Endothelial cell of umbilical vein (primary cell): ENCODE measurements at regions not wholly inside any gene's neighbourhood (a gene's known extent, or its start where the extent isn't known, plus 50 kb on each side); places are given as distances from the start of the nearest gene placed in this dataset.

Source experiments
- CTCF ChIP-seq, 2 donors: IDR thresholded peaks; 1 replicate in 1 of 2; 2 replicates in 1 of 2; pipeline ENCODE4 v1.5.1; 2011; ENCODE audit warnings: low read length in 2 of 2, mild to moderate bottlenecking in 2 of 2, moderate library complexity in 2 of 2, control low read depth in 1 of 2, inconsistent platforms in 1 of 2, low read depth in 1 of 2; ENCODE audit not compliant: insufficient read depth in 1 of 2; ENCODE audit errors: extremely low read depth in 1 of 2
- EZH2 ChIP-seq: IDR thresholded peaks from 2 replicates; pipeline ENCODE4 v1.6.1; 2012; ENCODE audit warnings: borderline replicate concordance, low read depth, mild to moderate bottlenecking, moderate library complexity, low read length, inconsistent platforms; ENCODE audit not compliant: severe bottlenecking
- FOS ChIP-seq: IDR thresholded peaks from 2 replicates; pipeline ENCODE4 v1.6.1; 2011; ENCODE audit warnings: mild to moderate bottlenecking, low read length, moderate library complexity, borderline replicate concordance; ENCODE audit not compliant: insufficient read depth
- GATA2 ChIP-seq: IDR thresholded peaks from 2 replicates; pipeline ENCODE4 v1.7.0; 2011; ENCODE audit warnings: low read depth, mild to moderate bottlenecking, moderate library complexity, mixed read lengths, low read length; ENCODE audit not compliant: insufficient read length, insufficient read depth
- JUN ChIP-seq: IDR thresholded peaks from 2 replicates; pipeline ENCODE4 v1.6.1; 2011; ENCODE audit warnings: borderline replicate concordance, low read depth; ENCODE audit not compliant: insufficient read length, insufficient read depth
- MYC ChIP-seq: IDR thresholded peaks from one replicate; pipeline ENCODE4 v1.6.1; 2011; ENCODE audit warnings: mild to moderate bottlenecking, low read depth, low read length
- POLR2A ChIP-seq: IDR thresholded peaks from 2 replicates; pipeline ENCODE4 v1.6.1; 2012; ENCODE audit warnings: low read depth, mild to moderate bottlenecking, control low read depth, low read length
- POLR2AphosphoS5 ChIP-seq: IDR thresholded peaks from 2 replicates; pipeline ENCODE4 v1.6.1; 2012; ENCODE audit warnings: low read depth, mild to moderate bottlenecking, control low read depth, low read length, moderate library complexity; ENCODE audit not compliant: insufficient read depth
- TF ChIP-seq, protein P1 (sequence below): IDR thresholded peaks from 2 replicates; pipeline ENCODE4 v1.6.1; 2011; ENCODE audit not compliant: insufficient read depth, insufficient read length

DNA sequence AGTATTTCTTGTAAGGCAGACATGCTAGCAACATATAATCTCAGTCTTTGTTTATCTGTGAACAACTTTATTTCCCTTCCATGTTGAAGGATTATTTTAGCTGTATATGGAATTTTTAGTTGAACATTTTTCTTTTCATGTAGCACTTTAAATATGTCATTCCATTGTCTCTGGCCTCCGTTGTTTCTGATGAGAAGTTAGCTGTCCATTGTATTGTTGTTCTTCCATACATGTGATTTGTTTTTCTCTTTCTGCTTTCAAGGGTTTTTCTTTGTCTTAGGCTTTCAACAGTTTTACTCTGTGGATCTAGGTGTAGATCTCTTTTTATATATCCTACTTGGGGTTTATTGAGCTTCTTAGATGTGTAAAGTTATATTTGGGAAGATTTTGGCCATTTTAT, 66.3 kb upstream of the COMTD1 start:
- TF ChIP-seq FOS, result no peak
- TF ChIP-seq CTCF (IDR thresholded peaks at IDR 0.05; ENCODE audit: extremely low read depth in 1 of 2, insufficient read depth in 1 of 2, low read depth in 1 of 2, low read length in 2 of 2), result no peak
- no peak for TF ChIP-seq POLR2A
- no peak for TF ChIP-seq EZH2
- TF ChIP-seq, protein P1, sequence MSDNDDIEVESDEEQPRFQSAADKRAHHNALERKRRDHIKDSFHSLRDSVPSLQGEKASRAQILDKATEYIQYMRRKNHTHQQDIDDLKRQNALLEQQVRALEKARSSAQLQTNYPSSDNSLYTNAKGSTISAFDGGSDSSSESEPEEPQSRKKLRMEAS, result no peak
- TF ChIP-seq POLR2AphosphoS5, result no peak
- TF ChIP-seq MYC, result no peak
- no peak for TF ChIP-seq JUN
- no peak for TF ChIP-seq GATA2
